ENCODE measurements at regions not wholly inside any gene's neighbourhood (a gene's known extent, or its start where the extent isn't known, plus 50 kb on each side); places are given as distances from the start of the nearest gene placed in this dataset.

DNA sequence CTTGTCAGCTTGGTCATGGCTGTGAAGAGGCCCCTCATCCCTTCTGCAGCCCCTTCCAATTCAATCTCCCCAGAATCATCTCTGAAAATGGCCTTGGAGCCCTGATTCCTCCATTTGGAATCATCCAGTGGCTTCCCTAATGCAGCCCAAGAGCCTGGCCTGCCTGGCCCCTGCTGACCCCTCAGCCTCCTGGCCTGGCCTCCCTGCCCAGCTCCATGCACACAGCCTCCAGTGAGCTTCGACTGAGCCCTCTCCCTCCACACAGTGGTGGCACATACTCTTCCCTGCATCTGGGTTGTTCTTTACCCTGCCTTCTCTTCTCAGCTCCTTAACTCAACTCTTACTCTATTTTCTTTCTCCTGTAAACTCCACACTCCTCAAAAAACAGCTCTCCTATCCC is 120.9 kb downstream of the ANKRD60 start:
- no peak for TF ChIP-seq ZFX (IDR thresholded peaks at IDR 0.05)
- TF ChIP-seq, protein P1, sequence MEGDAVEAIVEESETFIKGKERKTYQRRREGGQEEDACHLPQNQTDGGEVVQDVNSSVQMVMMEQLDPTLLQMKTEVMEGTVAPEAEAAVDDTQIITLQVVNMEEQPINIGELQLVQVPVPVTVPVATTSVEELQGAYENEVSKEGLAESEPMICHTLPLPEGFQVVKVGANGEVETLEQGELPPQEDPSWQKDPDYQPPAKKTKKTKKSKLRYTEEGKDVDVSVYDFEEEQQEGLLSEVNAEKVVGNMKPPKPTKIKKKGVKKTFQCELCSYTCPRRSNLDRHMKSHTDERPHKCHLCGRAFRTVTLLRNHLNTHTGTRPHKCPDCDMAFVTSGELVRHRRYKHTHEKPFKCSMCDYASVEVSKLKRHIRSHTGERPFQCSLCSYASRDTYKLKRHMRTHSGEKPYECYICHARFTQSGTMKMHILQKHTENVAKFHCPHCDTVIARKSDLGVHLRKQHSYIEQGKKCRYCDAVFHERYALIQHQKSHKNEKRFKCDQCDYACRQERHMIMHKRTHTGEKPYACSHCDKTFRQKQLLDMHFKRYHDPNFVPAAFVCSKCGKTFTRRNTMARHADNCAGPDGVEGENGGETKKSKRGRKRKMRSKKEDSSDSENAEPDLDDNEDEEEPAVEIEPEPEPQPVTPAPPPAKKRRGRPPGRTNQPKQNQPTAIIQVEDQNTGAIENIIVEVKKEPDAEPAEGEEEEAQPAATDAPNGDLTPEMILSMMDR (conservative IDR thresholded peaks at IDR 0.05) = no peak

DNA sequence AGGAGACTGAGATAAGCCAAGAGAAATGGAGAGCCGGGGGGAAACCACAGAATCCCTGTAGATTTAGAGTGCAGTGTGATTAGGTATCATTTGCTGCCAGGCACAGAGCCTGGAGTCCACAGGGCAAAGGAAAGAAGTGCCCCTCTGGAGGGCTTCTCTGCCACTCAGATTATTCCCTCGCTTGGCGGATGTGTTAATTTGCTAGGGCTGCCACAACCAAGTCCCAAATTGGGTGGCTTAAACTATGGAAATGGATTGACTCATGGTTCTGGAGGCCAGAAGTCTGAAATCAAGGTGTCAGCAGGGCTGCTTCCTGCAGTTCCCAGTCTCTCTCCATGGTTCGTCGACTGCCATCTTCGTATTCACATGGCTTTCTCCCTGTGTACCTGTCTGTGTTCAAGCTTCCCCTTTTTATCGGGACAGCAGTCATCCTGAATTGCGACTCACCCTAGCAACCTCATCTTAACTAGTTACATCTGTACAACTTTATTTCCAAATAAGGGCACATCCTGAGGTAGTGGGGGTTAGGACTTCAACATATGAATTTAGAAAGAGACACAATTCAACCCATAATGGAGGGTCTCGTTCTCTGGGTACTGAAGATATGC is 122.2 kb downstream of the ANKRD60 start:
- no peak for TF ChIP-seq ZFX (IDR thresholded peaks at IDR 0.05)
- TF ChIP-seq, protein P1 (conservative IDR thresholded peaks at IDR 0.05) = no peak
- H3K27ac ChIP-seq = no peak overlapping the region

More for the DNA sequence above, 120.9 kb downstream of the ANKRD60 start:
- no peak overlapping the region for H3K27ac ChIP-seq

DNA sequence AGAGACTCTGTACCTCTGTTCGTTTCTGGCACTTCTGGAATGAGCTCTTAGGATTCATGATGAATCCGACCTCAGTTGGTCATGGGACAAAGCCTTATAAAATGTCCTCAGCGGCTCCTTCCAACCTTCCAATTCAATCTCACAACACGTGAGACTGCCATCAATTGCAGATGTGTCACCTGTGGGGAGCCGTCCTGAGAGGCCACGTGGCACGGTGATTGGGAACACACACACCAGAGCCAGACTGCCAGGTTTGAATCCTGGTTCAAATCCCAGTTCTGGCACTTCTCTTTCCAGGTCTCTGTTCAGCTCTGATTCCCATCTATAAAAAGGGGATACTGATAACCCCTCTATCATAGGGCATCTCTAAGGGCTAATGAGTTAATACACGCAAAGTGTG is 124.5 kb downstream of the ANKRD60 start:
- TF ChIP-seq, protein P1 (conservative IDR thresholded peaks at IDR 0.05) = no peak
- TF ChIP-seq ZFX (IDR thresholded peaks at IDR 0.05) = no peak
- no peak overlapping the region for H3K27ac ChIP-seq

DNA sequence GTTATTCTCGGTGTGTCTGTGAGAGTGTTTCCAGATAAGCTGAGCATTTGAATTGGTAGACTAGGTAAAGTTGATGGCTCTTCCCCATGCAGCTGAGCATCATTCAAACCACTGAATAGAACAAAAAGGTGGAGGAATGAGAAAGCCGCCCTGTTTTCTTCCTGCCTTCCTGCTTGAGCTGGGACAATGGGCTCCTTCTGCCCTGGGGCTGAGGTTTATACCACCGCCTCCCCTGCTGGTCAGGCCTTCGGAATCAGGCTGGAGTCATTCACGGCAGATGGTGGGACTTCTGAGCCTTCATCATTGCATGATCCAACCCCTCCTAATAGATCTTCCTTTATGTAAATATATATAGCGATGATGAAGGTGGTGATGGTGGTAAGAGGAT is 124.9 kb downstream of the ANKRD60 start:
- no peak for TF ChIP-seq ZFX (IDR thresholded peaks at IDR 0.05)
- TF ChIP-seq, protein P1 (conservative IDR thresholded peaks at IDR 0.05) = no peak
- H3K27ac ChIP-seq = no peak overlapping the region

DNA sequence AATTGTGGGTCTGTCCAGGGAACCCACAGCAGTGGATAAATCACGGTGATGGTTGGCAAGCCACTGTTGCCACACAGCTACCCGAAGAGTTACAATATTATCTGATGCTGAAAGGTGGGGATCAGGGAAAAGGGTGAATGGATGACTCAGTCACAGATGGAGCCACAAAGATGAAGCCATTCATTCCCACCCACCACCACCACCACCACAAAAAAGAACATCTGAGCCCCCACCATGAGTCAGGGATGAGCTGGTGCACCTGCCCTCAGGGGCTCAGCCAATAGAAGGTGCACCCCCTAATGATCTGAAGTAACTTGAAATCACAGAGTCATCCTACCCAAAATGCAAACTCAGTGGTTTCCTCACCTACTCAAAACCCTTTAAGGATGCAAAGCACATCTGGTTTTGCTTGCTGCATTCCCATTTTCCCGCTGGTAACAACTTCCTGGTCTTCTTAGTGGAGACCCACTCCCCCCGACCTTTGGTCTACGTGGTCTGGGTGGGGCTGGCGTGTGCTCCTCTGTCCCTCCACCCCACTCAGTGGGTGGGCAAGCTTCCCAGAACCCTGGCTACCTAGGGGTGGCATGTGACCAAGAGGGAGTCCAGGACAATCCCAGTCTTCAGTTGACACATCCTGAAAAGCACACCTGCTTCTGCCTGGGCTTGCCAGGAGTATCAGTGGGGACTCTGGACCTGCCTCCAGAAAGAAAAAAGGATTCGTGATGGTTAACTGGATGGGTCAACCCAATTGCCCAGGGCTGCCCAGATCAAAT is 125.5 kb downstream of the ANKRD60 start:
- no peak overlapping the region for H3K27ac ChIP-seq
- TF ChIP-seq, protein P1 (conservative IDR thresholded peaks at IDR 0.05) = no peak
- TF ChIP-seq ZFX (IDR thresholded peaks at IDR 0.05) = no peak

DNA sequence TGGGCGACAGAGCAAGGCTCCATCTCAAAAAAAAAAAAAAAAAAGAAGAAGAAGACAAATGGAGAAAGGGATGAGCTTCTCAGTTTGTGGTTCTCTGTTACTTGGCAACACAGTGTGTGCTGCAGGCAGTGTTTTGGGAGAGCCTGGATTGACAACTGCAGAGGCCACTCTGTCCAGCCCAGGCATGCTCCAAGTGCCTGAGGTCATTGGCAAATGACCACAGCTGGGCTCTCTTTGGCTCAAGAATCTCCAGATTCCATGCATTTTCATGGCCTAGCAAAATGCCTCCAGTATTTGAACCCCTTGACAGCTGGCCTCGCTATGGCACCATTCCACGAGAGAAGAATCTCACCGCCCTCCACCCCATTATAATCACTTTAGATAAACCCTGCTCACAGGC is 126.2 kb downstream of the ANKRD60 start:
- no peak overlapping the region for H3K27ac ChIP-seq
- TF ChIP-seq, protein P1 (conservative IDR thresholded peaks at IDR 0.05) = no peak
- TF ChIP-seq ZFX (IDR thresholded peaks at IDR 0.05) = no peak

DNA sequence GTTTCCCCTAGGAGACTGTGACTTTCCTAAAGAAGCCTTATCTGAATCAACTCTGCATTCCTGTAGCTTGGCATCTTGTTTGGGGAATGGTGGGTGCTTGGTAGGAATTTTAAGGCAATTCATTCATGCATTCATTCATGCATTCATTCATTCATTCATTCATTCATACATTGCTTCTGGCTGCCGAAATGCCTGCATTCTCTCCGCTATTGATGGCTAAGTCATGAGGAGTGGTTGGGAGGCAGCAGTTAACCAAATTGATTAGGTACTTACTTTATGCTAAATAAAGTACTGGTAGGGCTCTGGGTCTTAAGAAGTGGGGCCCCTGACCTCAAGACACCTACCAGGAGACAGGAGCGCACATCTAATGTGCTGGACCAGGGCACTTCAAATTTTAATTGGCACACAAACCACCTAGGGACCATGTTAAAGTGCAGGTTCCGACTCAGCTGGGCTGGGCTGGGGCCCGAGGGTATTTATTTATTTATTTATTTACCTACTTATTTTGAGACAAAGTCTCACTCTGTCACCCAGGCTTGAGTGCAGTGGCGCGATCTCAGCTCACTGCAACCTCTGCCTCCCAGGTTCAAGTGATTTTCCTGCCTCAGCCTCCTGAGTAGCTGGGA is 127.6 kb downstream of the ANKRD60 start:
- TF ChIP-seq, protein P1 (conservative IDR thresholded peaks at IDR 0.05) = no peak
- TF ChIP-seq ZFX (IDR thresholded peaks at IDR 0.05) = no peak
- no peak overlapping the region for H3K27ac ChIP-seq
